Loucy (cell line): ENCODE measurements at regions not wholly inside any gene's neighbourhood (a gene's known extent, or its start where the extent isn't known, plus 50 kb on each side); places are given as distances from the start of the nearest gene placed in this dataset.

Experiments
- CTCF ChIP-seq: fragments of 200-600 bp; sonication (generic); conservative IDR thresholded peaks from 2 replicates; pipeline ENCODE4 v1.5.1; 2014; ENCODE audit warnings: mild to moderate bottlenecking, antibody characterized with exemption, low read length
- EZH2phosphoT487 ChIP-seq: fragments of 200-600 bp; IDR thresholded peaks from 2 replicates; pipeline ENCODE4 v1.6.1; 2018; ENCODE audit warnings: antibody characterized with exemption, mild to moderate bottlenecking, moderate library complexity, borderline replicate concordance

GRCh38 chr7:115216652-115217051 lies 294.8 kb downstream of the MDFIC start:
- no peak for TF ChIP-seq CTCF
- no peak for TF ChIP-seq EZH2phosphoT487
